ENCODE measurements at regions not wholly inside any gene's neighbourhood (a gene's known extent, or its start where the extent isn't known, plus 50 kb on each side); places are given as distances from the start of the nearest gene placed in this dataset.

GRCh38 chr9:134538856-134539566 lies 102.6 kb upstream of the COL5A1 start:
- TF ChIP-seq, protein P1, sequence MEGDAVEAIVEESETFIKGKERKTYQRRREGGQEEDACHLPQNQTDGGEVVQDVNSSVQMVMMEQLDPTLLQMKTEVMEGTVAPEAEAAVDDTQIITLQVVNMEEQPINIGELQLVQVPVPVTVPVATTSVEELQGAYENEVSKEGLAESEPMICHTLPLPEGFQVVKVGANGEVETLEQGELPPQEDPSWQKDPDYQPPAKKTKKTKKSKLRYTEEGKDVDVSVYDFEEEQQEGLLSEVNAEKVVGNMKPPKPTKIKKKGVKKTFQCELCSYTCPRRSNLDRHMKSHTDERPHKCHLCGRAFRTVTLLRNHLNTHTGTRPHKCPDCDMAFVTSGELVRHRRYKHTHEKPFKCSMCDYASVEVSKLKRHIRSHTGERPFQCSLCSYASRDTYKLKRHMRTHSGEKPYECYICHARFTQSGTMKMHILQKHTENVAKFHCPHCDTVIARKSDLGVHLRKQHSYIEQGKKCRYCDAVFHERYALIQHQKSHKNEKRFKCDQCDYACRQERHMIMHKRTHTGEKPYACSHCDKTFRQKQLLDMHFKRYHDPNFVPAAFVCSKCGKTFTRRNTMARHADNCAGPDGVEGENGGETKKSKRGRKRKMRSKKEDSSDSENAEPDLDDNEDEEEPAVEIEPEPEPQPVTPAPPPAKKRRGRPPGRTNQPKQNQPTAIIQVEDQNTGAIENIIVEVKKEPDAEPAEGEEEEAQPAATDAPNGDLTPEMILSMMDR (IDR thresholded peaks at IDR 0.05): no peak
- intact Hi-C loops (cut with DNase I): loop anchor here (5.0 kb wide), 1 partner anchor 1292 kb away; no protein-coding TSS in a partner anchor
- Histone ChIP-seq H3K36me3 (no peaks in the 10 kb centered on the region), H3K27ac (peak overlapping the region; percentile 82), H3K27me3 (no peaks in the 10 kb centered on the region), H3K4me1 (peaks cover 55% of the 10 kb centered on the region), H3K9me3 (no peaks in the 10 kb centered on the region), H3K4me3 (no peak overlapping the region)
- no peak for DNase-seq (ENCODE audit: extremely low spot score in 2 of 2)

DNA sequence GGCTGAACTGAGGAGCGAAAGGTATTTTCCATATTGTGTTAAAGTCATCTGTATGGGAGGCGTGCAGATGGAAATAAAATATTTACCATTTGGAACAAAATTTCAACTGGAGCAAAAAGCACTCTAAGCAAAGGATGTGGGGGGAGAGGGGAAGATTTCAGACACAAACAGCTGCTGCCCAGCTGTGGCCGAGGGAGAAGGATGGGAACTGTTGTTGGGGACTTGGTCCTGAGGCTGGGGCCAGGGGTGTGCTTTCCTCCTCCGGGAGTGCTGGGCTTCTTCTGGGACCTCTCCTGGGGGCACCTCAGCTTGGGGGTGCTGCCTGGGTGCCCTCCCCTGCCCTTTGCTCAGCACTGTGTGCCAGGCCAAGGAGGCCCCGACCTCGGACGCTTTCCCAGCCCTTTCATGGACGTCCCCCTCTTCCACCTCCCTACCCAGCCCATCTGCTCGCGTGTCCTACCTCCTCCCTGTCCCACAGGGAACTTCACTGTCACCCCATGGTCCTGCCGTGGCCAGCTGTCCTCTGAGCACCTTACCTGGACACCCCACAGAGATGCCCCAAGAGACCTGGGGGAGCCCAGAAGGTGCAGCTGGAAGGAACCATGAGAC lies 101.9 kb upstream of the COL5A1 start:
- H3K4me1 ChIP-seq: peaks cover 57% of the 10 kb centered on the region
- no peaks in the 10 kb centered on the region for H3K9me3 ChIP-seq
- intact Hi-C loops (cut with DNase I): loop anchor here (5.0 kb wide), 1 partner anchor 1292 kb away; no protein-coding TSS in a partner anchor
- no peak overlapping the region for H3K4me3 ChIP-seq
- H3K27ac ChIP-seq: peak overlapping the region; percentile 82
- no peaks in the 10 kb centered on the region for H3K36me3 ChIP-seq
- TF ChIP-seq POLR2A (IDR thresholded peaks at IDR 0.05): no peak
- TF ChIP-seq, protein P1 (IDR thresholded peaks at IDR 0.05): no peak
- TF ChIP-seq POLR2AphosphoS5 (IDR thresholded peaks at IDR 0.05; ENCODE audit: insufficient read depth in 1 of 2, low read depth in 1 of 2): no peak
- no peaks in the 10 kb centered on the region for H3K27me3 ChIP-seq
- DNase-seq (ENCODE audit: extremely low spot score in 2 of 2): no peak

GRCh38 chr9:134540276-134541096 lies 101.1 kb upstream of the COL5A1 start:
- DNase-seq (ENCODE audit: extremely low spot score in 2 of 2): no peak
- no peaks in the 10 kb centered on the region for H3K27me3 ChIP-seq

GRCh38 chr9:134541097-134541747 lies 100.4 kb upstream of the COL5A1 start:
- intact Hi-C loops (cut with DNase I): no loop called here
- TF ChIP-seq POLR2A (IDR thresholded peaks at IDR 0.05) (no peak), POLR2AphosphoS5 (IDR thresholded peaks at IDR 0.05; ENCODE audit: insufficient read depth in 1 of 2, low read depth in 1 of 2) (no peak)
- TF ChIP-seq, protein P1 (IDR thresholded peaks at IDR 0.05): no peak
- peaks cover 58% of the 10 kb centered on the region for H3K4me1 ChIP-seq

More at GRCh38 chr9:134540276-134541096, 101.1 kb upstream of the COL5A1 start:
- intact Hi-C loops (cut with DNase I): no loop called here
- peaks cover 58% of the 10 kb centered on the region for H3K4me1 ChIP-seq
- no peak for TF ChIP-seq POLR2AphosphoS5 (IDR thresholded peaks at IDR 0.05; ENCODE audit: insufficient read depth in 1 of 2, low read depth in 1 of 2)
- TF ChIP-seq, protein P1 (IDR thresholded peaks at IDR 0.05): no peak
- no peak for TF ChIP-seq POLR2A (IDR thresholded peaks at IDR 0.05)
- peak overlapping the region; percentile 76 for H3K27ac ChIP-seq
- H3K36me3 ChIP-seq: no peaks in the 10 kb centered on the region
- H3K4me3 ChIP-seq: no peak overlapping the region
- H3K9me3 ChIP-seq: no peaks in the 10 kb centered on the region

More at GRCh38 chr9:134541097-134541747, 100.4 kb upstream of the COL5A1 start:
- DNase-seq (ENCODE audit: extremely low spot score in 2 of 2): no peak
- Histone ChIP-seq H3K27me3 (no peaks in the 10 kb centered on the region), H3K27ac (peak overlapping the region; percentile 76), H3K4me3 (no peak overlapping the region), H3K36me3 (no peaks in the 10 kb centered on the region), H3K9me3 (no peaks in the 10 kb centered on the region)

Measured in vagina (tissue), 2 donors.